Kidney (tissue), 13 donors: ENCODE measurements at regions not wholly inside any gene's neighbourhood (a gene's known extent, or its start where the extent isn't known, plus 50 kb on each side); places are given as distances from the start of the nearest gene placed in this dataset.

Experiments used
- DNase-seq, 5 donors: peaks; one replicate each; pipeline ENCODE4 v3.0.0-alpha.2; 2013 to 2020
- FAIRE-seq: peaks from 2 replicates; lab custom pipeline; 2012; peaks lifted over from hg19 to GRCh38; lab: Jason Lieb, UNC
- H3K27ac ChIP-seq, 2 donors: one replicate each; pipeline ENCODE4 v1.7.0; 2013; ENCODE audit warnings: low read depth in 2 of 2, low read length in 2 of 2, inconsistent platforms in 1 of 2
- H3K27me3 ChIP-seq: one replicate; pipeline ENCODE4 v1.7.1; 2013; ENCODE audit warnings: low read length, inconsistent platforms; ENCODE audit not compliant: control insufficient read depth, insufficient read depth
- H3K36me3 ChIP-seq, 3 donors: one replicate each; pipeline versions ENCODE4 v1.7.0 to v1.7.1; 2013; ENCODE audit warnings: low read length in 3 of 3, control low read depth in 1 of 3, inconsistent platforms in 1 of 3; ENCODE audit not compliant: insufficient read depth in 3 of 3, control insufficient read depth in 2 of 3
- H3K4me1 ChIP-seq, 3 donors: one replicate each; pipeline versions ENCODE4 v1.7.0 to v1.7.1; 2013; ENCODE audit warnings: low read length in 3 of 3, inconsistent platforms in 1 of 3, low read depth in 1 of 3; ENCODE audit not compliant: control insufficient read depth in 2 of 3, insufficient read depth in 2 of 3
- H3K4me3 ChIP-seq, 3 donors: one replicate each; pipeline versions ENCODE4 v1.7.0 to v1.8.1; 2013; ENCODE audit warnings: low read length in 3 of 3, control low read depth in 1 of 3, inconsistent platforms in 1 of 3
- H3K9ac ChIP-seq, 3 donors: one replicate each; pipeline versions ENCODE4 v1.7.0 to v1.7.1; 2013; ENCODE audit warnings: low read length in 3 of 3, control low read depth in 1 of 3, inconsistent platforms in 1 of 3
- H3K9me3 ChIP-seq, 3 donors: one replicate each; pipeline versions ENCODE4 v1.7.0 to v1.7.1; 2013; ENCODE audit warnings: low read length in 3 of 3, control low read depth in 1 of 3, inconsistent platforms in 1 of 3; ENCODE audit not compliant: control insufficient read depth in 2 of 3, insufficient read depth in 1 of 3
- CTCF ChIP-seq: IDR thresholded peaks from 3 replicates; pipeline ENCODE4 v1.5.1; 2012; ENCODE audit warnings: mild to moderate bottlenecking, moderate library complexity, borderline replicate concordance; ENCODE audit not compliant: insufficient read depth; ENCODE audit errors: extremely low read depth
- intact Hi-C: fragments of 100-400 bp; cut with DNase I; formaldehyde crosslinking; loops from one replicate; pipeline ENCODE4 v1.11.1; 2022
- donor health status: control.
- donor health status: control.
- donor health status: control.
- donor health status: control.
- donor health status: control.
- donor health status: DM: yes; HTN: yes; CAD: no.
- donor health status: Normal renal cell carcinoma (clear cell type).

GRCh38 chr19:31096935-31097545, 252.2 kb downstream of the TSHZ3 start:
- H3K27ac ChIP-seq, result no peak overlapping the region
- H3K27me3 ChIP-seq, result no peaks in the 10 kb centered on the region
- FAIRE-seq, result no peak
- intact Hi-C loops, result no loop called here
- TF ChIP-seq CTCF, result no peak
- peak in 2 of 5 donors; percentile 24 to 57 for DNase-seq
- H3K36me3 ChIP-seq, result no peaks in the 10 kb centered on the region
- no peaks in the 10 kb centered on the region for H3K4me1 ChIP-seq
- peaks cover 0 to 2% (median 0%) of the 10 kb centered on the region in 3 donors for H3K9me3 ChIP-seq
- H3K4me3 ChIP-seq, result no peak overlapping the region
- no peak overlapping the region for H3K9ac ChIP-seq

GRCh38 chr19:31096062-31096830, 253.0 kb downstream of the TSHZ3 start:
- H3K36me3 ChIP-seq, result no peaks in the 10 kb centered on the region
- no peaks in the 10 kb centered on the region for H3K27me3 ChIP-seq
- no peak for TF ChIP-seq CTCF
- peak in 2 of 5 donors; percentile 21 to 69 for DNase-seq
- H3K27ac ChIP-seq, result no peak overlapping the region
- H3K4me3 ChIP-seq, result no peak overlapping the region
- H3K9me3 ChIP-seq, result peaks cover 0 to 2% (median 0%) of the 10 kb centered on the region in 3 donors
- H3K9ac ChIP-seq, result no peak overlapping the region
- H3K4me1 ChIP-seq, result no peaks in the 10 kb centered on the region
- no peak for FAIRE-seq
- intact Hi-C loops, result no loop called here

GRCh38 chr19:31095100-31095804, 254.0 kb downstream of the TSHZ3 start:
- H3K4me1 ChIP-seq, result no peaks in the 10 kb centered on the region
- DNase-seq (no peak), FAIRE-seq (no peak)
- H3K9me3 ChIP-seq, result peaks cover 0 to 2% (median 0%) of the 10 kb centered on the region in 3 donors
- H3K27me3 ChIP-seq, result no peaks in the 10 kb centered on the region
- intact Hi-C loops, result no loop called here
- H3K9ac ChIP-seq, result no peak overlapping the region
- TF ChIP-seq CTCF, result no peak
- no peak overlapping the region for H3K27ac ChIP-seq
- no peak overlapping the region for H3K4me3 ChIP-seq
- H3K36me3 ChIP-seq, result no peaks in the 10 kb centered on the region
